ENCODE measurements at regions not wholly inside any gene's neighbourhood (a gene's known extent, or its start where the extent isn't known, plus 50 kb on each side); places are given as distances from the start of the nearest gene placed in this dataset.
A peak's percentile ranks its signal among the peaks of the same experiment; 100 is the strongest.

DNA sequence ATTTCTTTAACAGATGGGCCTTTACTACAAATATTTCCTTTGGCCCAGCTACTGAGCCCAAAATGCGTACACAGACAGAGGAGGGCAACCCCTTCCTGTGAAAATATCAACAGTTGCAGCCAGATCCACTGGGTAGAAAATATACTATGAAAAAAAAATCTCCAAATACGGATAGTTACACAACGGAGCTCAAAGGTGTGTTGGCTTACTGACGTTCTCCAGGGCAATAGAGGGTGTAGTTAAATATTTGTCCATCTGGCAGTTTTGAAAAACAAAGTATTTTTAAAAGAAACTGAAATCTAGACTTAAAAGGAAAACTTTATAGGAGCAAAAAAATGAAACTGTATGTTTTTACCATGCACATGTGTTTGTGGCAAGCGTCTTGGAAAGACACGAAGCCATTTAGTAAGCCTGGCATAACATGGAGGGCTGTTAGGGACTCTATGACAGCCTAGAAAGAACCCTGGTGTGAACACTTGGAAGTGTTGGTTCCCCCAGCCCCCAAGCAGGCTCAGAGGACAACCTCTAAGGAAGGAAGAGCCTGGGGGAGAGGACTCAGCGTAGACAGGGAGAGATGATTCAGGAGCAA lies 157.8 kb upstream of the TRPM3 start:
- H3K9me2 ChIP-seq (replicated peaks; ENCODE audit: insufficient read depth) = no peaks in the 10 kb centered on the region
- peak overlapping the region; percentile 81 for H3K27ac ChIP-seq
- H3K4me2 ChIP-seq = peak overlapping the region; percentile 43
- no peaks in the 10 kb centered on the region for H3K9me3 ChIP-seq (ENCODE audit: low read depth)
- H4K20me1 ChIP-seq (ENCODE audit: insufficient read depth, poor library complexity, severe bottlenecking) = no peaks in the 10 kb centered on the region
- DNase-seq (ENCODE audit: low spot score) = no peak
- H3K4me3 ChIP-seq = no peak overlapping the region
- 68% methylated on average over 7 of the region's 7 CpGs for WGBS (ENCODE audit: low lambda C conversion rate, missing lambda C conversion rate)
- H3K27me3 ChIP-seq = no peaks in the 10 kb centered on the region
- H2AFZ ChIP-seq = peak overlapping the region; percentile 49
- H3K4me1 ChIP-seq (ENCODE audit: insufficient read depth) = no peaks in the 10 kb centered on the region
- no peaks in the 10 kb centered on the region for H3K79me2 ChIP-seq
- H3K36me3 ChIP-seq (replicated peaks; ENCODE audit: insufficient read depth, low read depth) = no peaks in the 10 kb centered on the region
- TF ChIP-seq, protein P1, sequence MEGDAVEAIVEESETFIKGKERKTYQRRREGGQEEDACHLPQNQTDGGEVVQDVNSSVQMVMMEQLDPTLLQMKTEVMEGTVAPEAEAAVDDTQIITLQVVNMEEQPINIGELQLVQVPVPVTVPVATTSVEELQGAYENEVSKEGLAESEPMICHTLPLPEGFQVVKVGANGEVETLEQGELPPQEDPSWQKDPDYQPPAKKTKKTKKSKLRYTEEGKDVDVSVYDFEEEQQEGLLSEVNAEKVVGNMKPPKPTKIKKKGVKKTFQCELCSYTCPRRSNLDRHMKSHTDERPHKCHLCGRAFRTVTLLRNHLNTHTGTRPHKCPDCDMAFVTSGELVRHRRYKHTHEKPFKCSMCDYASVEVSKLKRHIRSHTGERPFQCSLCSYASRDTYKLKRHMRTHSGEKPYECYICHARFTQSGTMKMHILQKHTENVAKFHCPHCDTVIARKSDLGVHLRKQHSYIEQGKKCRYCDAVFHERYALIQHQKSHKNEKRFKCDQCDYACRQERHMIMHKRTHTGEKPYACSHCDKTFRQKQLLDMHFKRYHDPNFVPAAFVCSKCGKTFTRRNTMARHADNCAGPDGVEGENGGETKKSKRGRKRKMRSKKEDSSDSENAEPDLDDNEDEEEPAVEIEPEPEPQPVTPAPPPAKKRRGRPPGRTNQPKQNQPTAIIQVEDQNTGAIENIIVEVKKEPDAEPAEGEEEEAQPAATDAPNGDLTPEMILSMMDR (IDR thresholded peaks at IDR 0.05; ENCODE audit: poor library complexity) = no peak

- no peak overlapping the region for H3K27ac ChIP-seq
- no peaks in the 10 kb centered on the region for H3K36me3 ChIP-seq (replicated peaks; ENCODE audit: insufficient read depth, low read depth)
- TF ChIP-seq, protein P1 (IDR thresholded peaks at IDR 0.05; ENCODE audit: poor library complexity) = no peak
- TF ChIP-seq EZH2phosphoT487 (IDR thresholded peaks at IDR 0.05; ENCODE audit: low read depth, severe bottlenecking, unreplicated experiment) (no peak), EZH2 (IDR thresholded peaks at IDR 0.05; ENCODE audit: borderline replicate concordance) (no peak)
- 58% methylated on average over 3 of the region's 3 CpGs for WGBS (ENCODE audit: low lambda C conversion rate, missing lambda C conversion rate)
- no peak overlapping the region for H3K4me2 ChIP-seq
- H3K79me2 ChIP-seq = no peaks in the 10 kb centered on the region
- H3K4me1 ChIP-seq (ENCODE audit: insufficient read depth) = peaks cover 12% of the 10 kb centered on the region
- H3K4me3 ChIP-seq = no peak overlapping the region
- H2AFZ ChIP-seq = no peak overlapping the region
- H3K27me3 ChIP-seq = no peaks in the 10 kb centered on the region
- H3K9me2 ChIP-seq (replicated peaks; ENCODE audit: insufficient read depth) = no peaks in the 10 kb centered on the region
- no peak for DNase-seq (ENCODE audit: low spot score)
- no peaks in the 10 kb centered on the region for H3K9me3 ChIP-seq (ENCODE audit: low read depth)
- no peaks in the 10 kb centered on the region for H4K20me1 ChIP-seq (ENCODE audit: insufficient read depth, poor library complexity, severe bottlenecking)
These were observed 152.2 kb upstream of the TRPM3 start for GRCh38 chr9:71273613-71274012.

- no peak overlapping the region for H2AFZ ChIP-seq
- TF ChIP-seq EZH2 (IDR thresholded peaks at IDR 0.05; ENCODE audit: borderline replicate concordance) = no peak
- TF ChIP-seq, protein P1 (IDR thresholded peaks at IDR 0.05; ENCODE audit: poor library complexity) = no peak
- no peak for TF ChIP-seq EZH2phosphoT487 (IDR thresholded peaks at IDR 0.05; ENCODE audit: low read depth, severe bottlenecking, unreplicated experiment)
- H3K4me1 ChIP-seq (ENCODE audit: insufficient read depth) = peaks cover 12% of the 10 kb centered on the region
- H3K9me2 ChIP-seq (replicated peaks; ENCODE audit: insufficient read depth) = no peaks in the 10 kb centered on the region
- H4K20me1 ChIP-seq (ENCODE audit: insufficient read depth, poor library complexity, severe bottlenecking) = no peaks in the 10 kb centered on the region
- 75% methylated on average over 5 of the region's 5 CpGs for WGBS (ENCODE audit: low lambda C conversion rate, missing lambda C conversion rate)
- no peaks in the 10 kb centered on the region for H3K27me3 ChIP-seq
- H3K4me3 ChIP-seq = no peak overlapping the region
- no peaks in the 10 kb centered on the region for H3K9me3 ChIP-seq (ENCODE audit: low read depth)
- H3K27ac ChIP-seq = no peak overlapping the region
- H3K79me2 ChIP-seq = no peaks in the 10 kb centered on the region
- no peaks in the 10 kb centered on the region for H3K36me3 ChIP-seq (replicated peaks; ENCODE audit: insufficient read depth, low read depth)
- no peak for DNase-seq (ENCODE audit: low spot score)
- H3K4me2 ChIP-seq = no peak overlapping the region
These were observed 150.2 kb upstream of the TRPM3 start for GRCh38 chr9:71271602-71272001.

DNA sequence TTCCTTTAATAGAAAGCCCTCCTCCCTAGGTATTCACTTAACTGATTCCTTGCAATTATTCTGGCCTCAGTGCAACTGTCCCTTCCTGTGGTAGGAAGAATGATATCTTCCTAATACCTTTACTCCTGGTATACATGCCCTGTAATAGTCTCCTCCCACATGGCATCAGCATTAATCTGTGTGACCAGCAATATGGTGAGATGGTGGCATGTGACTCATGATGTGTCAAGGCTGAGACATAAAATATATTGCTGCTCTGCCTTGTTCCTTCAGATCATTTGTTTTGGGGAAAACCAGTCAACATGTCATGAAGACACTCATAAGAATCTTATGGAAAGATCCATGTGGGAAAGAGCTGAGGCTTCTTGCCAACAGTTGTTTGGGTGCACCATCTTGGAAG lies 149.1 kb upstream of the TRPM3 start:
- Histone ChIP-seq H3K79me2 (no peaks in the 10 kb centered on the region), H4K20me1 (ENCODE audit: insufficient read depth, poor library complexity, severe bottlenecking) (no peaks in the 10 kb centered on the region), H3K4me1 (ENCODE audit: insufficient read depth) (peaks cover 12% of the 10 kb centered on the region), H3K9me3 (ENCODE audit: low read depth) (no peaks in the 10 kb centered on the region), H3K4me2 (no peak overlapping the region), H3K9me2 (replicated peaks; ENCODE audit: insufficient read depth) (no peaks in the 10 kb centered on the region), H3K27me3 (no peaks in the 10 kb centered on the region), H3K36me3 (replicated peaks; ENCODE audit: insufficient read depth, low read depth) (no peaks in the 10 kb centered on the region), H3K27ac (no peak overlapping the region), H3K4me3 (no peak overlapping the region), H2AFZ (no peak overlapping the region)
- TF ChIP-seq EZH2phosphoT487 (IDR thresholded peaks at IDR 0.05; ENCODE audit: low read depth, severe bottlenecking, unreplicated experiment) = no peak
- TF ChIP-seq, protein P1 (IDR thresholded peaks at IDR 0.05; ENCODE audit: poor library complexity) = no peak
- TF ChIP-seq EZH2 (IDR thresholded peaks at IDR 0.05; ENCODE audit: borderline replicate concordance) = no peak
- no peak for DNase-seq (ENCODE audit: low spot score)

Measured in hepatocyte (in vitro differentiated cells).